GM10266 (cell line): ENCODE measurements at regions not wholly inside any gene's neighbourhood (a gene's known extent, or its start where the extent isn't known, plus 50 kb on each side); places are given as distances from the start of the nearest gene placed in this dataset.

Source experiments
- DNase-seq: peaks from one replicate; pipeline ENCODE4 v3.0.0; 2012; ENCODE audit errors: extremely low spot score
- TF ChIP-seq, protein P1 (sequence below): IDR thresholded peaks from 2 replicates; pipeline ENCODE4 v1.5.1; 2012; ENCODE audit warnings: mild to moderate bottlenecking, low read depth; ENCODE audit not compliant: control insufficient read depth, insufficient read depth; ENCODE audit errors: missing control alignments

DNA sequence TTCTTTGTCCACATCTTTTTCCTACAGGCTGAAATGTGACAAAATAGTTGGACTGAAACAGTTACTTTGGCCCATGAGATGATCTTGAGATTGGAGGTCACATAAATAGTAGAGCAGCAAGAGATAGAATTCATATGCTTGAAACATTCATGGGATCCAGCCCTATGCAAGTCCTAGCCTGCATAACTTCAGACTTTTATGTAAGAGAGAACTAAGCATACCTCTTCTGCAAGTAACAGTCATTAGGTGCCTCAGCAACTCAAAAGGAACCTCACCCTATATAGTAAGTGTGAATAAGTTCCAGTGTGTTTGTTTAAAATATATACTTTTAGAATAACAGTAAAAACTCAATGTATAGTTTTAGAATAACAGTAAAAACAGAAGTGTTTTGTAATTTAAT is 138.0 kb upstream of the P2RY1 start:
- TF ChIP-seq, protein P1, sequence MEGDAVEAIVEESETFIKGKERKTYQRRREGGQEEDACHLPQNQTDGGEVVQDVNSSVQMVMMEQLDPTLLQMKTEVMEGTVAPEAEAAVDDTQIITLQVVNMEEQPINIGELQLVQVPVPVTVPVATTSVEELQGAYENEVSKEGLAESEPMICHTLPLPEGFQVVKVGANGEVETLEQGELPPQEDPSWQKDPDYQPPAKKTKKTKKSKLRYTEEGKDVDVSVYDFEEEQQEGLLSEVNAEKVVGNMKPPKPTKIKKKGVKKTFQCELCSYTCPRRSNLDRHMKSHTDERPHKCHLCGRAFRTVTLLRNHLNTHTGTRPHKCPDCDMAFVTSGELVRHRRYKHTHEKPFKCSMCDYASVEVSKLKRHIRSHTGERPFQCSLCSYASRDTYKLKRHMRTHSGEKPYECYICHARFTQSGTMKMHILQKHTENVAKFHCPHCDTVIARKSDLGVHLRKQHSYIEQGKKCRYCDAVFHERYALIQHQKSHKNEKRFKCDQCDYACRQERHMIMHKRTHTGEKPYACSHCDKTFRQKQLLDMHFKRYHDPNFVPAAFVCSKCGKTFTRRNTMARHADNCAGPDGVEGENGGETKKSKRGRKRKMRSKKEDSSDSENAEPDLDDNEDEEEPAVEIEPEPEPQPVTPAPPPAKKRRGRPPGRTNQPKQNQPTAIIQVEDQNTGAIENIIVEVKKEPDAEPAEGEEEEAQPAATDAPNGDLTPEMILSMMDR: no peak
- DNase-seq: no peak

DNA sequence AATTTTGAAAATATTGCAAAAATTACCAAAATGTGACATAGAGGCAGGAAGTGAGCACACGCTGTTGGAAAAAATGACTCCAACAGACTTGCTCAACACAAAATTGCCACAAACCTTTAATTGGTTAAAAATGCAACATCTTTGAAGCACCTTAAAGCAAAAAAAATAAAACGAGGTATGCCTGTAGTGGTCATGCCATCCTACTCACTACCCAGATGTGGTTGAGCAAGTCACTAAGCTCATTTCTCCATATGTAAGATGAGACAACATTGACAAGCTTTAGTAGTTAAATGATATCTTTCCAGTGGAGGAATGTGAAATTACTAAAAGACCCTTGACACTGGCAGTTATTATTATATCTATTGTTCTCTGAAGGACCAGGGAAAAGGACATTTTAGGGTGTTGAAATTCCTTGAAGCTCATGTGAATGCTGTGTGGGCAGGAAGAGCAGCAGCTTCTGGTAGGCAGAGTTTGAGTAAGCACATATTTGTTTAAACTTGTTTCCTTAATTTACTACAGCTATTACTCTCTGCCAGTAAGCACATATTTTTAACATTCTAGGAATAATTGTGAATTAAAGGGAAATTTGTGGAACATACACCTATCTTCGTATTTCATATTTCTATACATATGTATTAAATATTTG is 131.6 kb upstream of the P2RY1 start:
- DNase-seq: no peak
- TF ChIP-seq, protein P1: no peak

DNA sequence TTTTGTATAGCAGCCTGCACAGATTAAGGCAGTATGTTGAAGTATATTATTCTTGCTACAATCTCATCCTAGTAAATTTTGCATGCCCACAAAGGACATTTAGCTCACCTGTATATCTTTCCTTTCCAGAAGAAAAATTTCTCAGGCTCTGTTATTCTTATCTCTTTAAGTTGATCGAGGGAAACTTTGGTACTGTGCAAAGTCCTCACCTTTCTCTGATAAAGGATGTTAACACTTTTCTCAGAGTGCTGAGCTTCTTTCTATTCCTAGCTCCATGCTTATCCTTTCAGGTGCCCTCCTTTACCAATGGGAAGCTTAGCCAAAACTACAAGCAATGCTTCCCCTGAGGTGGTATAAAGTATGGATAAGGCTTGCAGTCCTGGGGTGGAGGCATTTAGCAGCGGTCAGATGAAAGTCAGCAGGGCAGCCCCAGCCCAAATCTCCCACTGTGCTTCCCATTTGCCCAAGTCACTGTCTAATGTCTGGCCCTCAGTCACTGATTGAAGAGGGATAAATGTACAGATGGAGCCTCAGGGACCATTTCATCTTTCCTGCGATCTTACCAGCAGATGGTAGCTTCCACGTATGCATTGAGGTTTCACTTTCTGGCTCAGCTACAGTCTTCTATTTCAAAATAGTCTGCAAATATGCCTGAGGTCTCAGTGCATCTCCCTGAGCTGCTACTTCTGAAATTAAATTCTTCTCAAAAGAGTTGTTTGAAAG is 127.8 kb upstream of the P2RY1 start:
- DNase-seq: peak; percentile 13
- TF ChIP-seq, protein P1: peak; percentile 4

DNA sequence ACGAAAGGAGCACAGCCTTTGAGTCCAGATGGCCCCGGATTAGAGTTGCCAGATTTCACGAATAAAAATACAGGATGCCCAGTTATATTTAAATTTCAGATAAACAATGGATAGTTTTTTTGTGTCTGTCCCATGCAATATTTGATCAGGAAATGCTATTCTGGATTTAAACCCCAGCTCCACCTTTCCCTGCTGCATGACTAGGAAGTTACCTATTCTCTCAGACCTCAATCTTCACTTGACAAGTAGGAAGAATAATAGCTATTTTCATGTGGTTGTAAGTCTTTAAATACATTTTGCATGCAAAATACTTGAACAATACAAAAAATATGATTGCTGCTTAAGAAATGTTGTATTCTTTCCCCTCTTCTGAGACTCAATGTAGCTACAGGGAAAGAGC is 125.3 kb upstream of the P2RY1 start:
- no peak for DNase-seq
- TF ChIP-seq, protein P1: no peak

DNA sequence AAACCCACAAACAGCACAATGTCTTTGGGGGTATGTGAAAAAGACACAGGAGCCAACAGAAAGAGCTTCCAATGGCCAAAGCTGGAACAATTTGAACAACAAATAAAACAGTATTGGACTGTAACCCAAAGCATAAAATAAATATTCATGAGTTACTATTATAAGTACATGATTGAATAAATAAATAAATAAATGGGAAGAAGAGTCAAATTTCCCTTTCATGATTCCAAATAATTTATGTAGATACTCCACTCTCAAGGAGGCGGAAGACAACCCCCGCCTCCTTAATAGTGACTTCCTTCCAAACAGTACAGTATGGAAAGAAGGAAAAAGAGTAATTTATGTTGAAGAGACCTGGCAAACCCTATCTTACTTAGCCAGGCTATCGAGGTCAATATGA is 124.4 kb upstream of the P2RY1 start:
- TF ChIP-seq, protein P1: no peak
- no peak for DNase-seq

DNA sequence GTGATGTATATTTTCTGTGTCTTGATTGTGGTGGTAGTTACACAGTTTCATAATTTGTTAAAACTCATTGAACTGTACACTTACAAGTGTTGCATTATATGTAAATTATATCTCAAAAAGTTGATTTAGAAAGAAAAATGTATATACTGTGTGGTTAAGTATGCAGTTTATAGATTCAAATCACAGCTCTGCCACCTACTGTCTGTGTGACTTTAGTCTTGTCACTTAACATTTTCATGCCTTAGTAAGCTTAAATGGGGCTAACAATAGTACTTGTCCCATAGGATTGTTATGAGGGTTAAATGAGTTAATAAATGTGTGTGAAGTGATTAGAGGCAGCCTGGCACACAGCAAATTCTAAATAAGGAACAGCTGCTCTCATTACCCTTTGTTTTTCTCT is 120.9 kb upstream of the P2RY1 start:
- TF ChIP-seq, protein P1: peak; percentile 12
- DNase-seq: no peak

DNA sequence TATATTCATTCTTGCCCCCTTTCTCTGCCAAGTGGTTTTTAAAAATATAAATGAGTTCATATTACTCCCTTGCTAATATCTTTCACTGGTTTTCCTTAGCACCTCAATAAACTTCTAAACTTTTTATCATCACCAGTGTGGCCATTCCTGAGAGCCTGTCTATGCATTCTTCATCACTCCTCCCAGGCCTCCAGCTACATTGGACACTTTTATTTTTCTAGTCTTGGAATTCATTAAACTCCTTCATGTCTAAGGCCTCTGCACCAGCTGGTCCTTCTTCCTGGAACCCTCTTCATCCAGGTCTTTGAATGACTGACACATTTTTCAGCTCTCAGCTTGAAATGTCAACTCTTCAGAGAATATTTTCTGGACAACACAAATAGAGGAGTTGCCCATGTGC is 120.4 kb upstream of the P2RY1 start:
- TF ChIP-seq, protein P1: no peak
- DNase-seq: no peak
